ENCODE measurements at regions not wholly inside any gene's neighbourhood (a gene's known extent, or its start where the extent isn't known, plus 50 kb on each side); places are given as distances from the start of the nearest gene placed in this dataset.

GRCh38 chr2:220478305-220479058 lies 851.1 kb downstream of the SLC4A3 start:
- TF ChIP-seq CTCF (IDR thresholded peaks at IDR 0.05; ENCODE audit: insufficient read depth, low read depth, low read length) (no peak), EZH2 (IDR thresholded peaks at IDR 0.05; ENCODE audit: insufficient read depth, low read length) (no peak)
